ENCODE measurements at regions not wholly inside any gene's neighbourhood (a gene's known extent, or its start where the extent isn't known, plus 50 kb on each side); places are given as distances from the start of the nearest gene placed in this dataset.

DNA sequence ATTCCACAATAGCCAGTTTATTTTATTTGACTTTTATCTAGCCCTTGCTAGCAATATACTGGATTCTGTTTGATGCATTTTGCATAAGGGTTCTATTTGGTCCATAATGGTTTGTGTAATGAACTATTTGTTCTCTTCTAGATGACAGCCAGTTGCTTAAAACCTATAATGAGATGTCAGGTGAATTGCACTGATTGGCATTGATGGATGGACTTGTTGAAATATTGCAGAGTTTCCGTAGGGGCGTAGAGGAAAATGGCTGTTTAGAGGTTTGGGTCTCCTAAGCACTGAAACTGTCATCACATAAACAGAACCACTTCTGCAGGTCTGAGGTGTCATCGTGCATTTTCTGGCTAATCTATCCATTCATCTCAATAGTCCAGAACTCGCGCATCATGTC lies 124.9 kb upstream of the HDAC9 start:
- no peak for DNase-seq (ENCODE audit: low read depth)
- TF ChIP-seq, protein P1, sequence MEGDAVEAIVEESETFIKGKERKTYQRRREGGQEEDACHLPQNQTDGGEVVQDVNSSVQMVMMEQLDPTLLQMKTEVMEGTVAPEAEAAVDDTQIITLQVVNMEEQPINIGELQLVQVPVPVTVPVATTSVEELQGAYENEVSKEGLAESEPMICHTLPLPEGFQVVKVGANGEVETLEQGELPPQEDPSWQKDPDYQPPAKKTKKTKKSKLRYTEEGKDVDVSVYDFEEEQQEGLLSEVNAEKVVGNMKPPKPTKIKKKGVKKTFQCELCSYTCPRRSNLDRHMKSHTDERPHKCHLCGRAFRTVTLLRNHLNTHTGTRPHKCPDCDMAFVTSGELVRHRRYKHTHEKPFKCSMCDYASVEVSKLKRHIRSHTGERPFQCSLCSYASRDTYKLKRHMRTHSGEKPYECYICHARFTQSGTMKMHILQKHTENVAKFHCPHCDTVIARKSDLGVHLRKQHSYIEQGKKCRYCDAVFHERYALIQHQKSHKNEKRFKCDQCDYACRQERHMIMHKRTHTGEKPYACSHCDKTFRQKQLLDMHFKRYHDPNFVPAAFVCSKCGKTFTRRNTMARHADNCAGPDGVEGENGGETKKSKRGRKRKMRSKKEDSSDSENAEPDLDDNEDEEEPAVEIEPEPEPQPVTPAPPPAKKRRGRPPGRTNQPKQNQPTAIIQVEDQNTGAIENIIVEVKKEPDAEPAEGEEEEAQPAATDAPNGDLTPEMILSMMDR (conservative IDR thresholded peaks at IDR 0.05; ENCODE audit: low read depth, low read length), result no peak
- H3K4me3 ChIP-seq (ENCODE audit: low read depth, low read length), result no peak overlapping the region

DNA sequence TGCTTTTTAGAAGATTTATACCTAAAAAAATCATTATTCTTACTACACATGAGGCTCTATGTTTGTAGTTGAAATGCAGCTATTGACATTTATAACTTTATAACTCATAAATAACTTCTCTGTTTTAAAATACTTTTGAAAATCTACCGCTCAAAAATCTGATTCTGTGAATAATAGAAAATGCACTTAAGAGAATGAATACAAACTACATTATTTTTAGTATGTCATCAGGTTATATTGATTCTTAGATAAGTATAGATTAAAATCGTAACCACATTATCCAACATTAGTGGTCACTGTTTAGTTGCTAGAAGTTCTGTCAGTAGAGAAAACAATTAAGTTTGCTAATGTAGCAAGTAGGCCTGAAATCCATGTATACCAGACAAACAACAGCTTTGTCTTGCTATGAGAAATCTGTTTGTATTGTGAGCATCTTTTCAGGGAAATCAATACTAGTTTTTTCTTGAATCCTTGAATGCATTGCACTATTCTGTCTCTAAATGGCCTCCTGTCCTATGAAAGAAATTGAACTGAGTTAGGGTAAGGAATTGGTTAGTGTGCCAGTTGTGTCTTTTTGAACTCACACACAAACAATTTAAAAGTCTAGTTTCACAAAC lies 116.5 kb upstream of the HDAC9 start:
- no peak overlapping the region for H3K4me3 ChIP-seq (ENCODE audit: low read depth, low read length)
- TF ChIP-seq, protein P1 (conservative IDR thresholded peaks at IDR 0.05; ENCODE audit: low read depth, low read length), result no peak
- no peak for DNase-seq (ENCODE audit: low read depth)

DNA sequence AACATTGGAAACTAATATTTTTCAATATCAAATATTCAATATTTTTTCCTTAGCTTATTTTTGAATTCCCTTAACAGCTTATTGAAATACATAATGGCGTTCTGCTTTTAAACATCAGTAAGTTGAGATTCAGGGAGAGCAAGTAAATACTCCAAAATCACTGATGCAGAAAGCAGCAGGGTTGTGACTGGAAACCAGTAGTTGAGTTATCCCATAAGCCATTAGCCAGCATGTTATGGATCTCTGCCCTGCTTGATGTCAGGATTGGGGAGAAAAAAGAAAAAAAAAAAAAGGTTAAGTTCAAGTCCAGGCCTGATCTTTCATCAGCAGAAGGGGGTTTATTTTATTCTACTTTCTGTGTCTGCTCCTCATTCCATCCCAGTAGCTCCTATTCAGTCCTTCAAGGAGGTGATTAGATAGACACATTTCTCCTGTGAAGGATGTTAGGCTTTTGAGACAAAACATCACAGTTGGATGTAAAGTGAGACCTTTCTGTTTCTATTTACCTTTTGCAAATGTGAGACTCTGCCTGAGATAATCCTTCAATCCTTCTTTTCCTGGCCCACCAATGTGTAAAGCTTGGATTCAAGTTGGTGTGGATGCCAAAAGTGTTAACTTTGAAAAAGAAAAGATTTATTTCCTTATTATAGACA lies 110.9 kb upstream of the HDAC9 start:
- TF ChIP-seq, protein P1 (conservative IDR thresholded peaks at IDR 0.05; ENCODE audit: low read depth, low read length), result no peak
- no peak for DNase-seq (ENCODE audit: low read depth)
- H3K4me3 ChIP-seq (ENCODE audit: low read depth, low read length), result no peak overlapping the region

DNA sequence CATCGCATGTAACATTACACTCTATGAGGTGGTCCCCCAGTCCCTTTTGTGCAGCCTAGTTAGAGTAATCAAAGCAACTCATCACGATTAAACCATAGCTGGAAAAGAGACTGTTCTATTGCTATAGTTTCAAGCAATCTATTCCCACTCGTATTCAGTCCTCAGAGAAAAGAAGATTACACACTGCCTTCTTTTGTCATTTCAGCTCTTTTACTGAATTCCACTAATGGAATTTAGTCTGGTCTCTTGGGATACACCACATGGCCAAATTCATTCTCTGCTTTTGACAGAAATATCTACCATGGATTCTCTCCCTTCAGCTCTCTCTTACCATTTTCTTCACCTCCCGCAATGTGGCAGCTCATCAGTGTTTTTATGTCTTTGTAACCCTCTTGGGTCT lies 108.9 kb upstream of the HDAC9 start:
- TF ChIP-seq, protein P1 (conservative IDR thresholded peaks at IDR 0.05; ENCODE audit: low read depth, low read length), result no peak
- no peak overlapping the region for H3K4me3 ChIP-seq (ENCODE audit: low read depth, low read length)
- no peak for DNase-seq (ENCODE audit: low read depth)

DNA sequence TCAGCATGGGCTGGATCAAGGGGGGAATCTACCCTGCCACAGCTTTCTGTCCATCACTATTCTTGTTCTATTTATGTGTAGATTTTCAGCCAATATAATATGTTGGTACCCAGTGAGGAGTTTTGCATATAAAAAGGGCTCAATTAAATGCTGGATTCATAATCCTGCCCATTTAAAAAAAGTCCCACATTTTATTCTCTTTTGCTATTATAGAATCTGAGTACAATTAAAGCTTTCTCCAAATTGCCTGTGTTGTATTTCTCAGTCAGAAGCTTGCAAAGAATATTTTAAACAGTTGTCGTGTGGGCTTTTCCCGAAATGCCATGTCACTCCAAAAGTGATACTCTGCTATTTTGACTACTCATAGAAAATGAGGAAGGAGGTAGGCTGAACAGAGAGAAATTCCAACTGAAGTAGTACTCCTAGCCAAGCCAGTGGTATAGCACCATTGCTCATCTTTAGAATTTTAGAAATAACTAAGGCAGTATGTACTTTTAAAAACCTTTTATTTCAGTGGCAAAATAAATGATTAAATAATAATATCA lies 108.3 kb upstream of the HDAC9 start:
- H3K4me3 ChIP-seq (ENCODE audit: low read depth, low read length), result no peak overlapping the region
- no peak for DNase-seq (ENCODE audit: low read depth)

DNA sequence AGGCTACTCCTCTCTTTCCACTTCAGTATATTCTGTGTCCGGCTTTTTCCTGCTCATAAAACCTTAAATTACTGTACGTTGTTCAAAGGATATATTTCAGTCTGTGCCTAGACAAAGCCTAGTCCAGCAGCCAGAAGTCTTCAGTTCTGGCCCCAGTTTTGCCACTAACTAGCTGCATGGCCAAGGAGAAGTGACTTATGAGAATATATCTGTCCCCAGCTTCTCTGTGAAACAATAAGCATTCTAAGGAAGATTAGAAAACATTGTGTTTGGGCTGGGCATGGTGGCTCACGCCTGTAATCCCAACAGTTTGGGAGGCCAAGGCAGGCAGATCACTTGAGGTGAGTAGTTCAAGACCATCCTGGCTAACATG lies 105.0 kb upstream of the HDAC9 start:
- DNase-seq (ENCODE audit: low read depth), result no peak
- H3K4me3 ChIP-seq (ENCODE audit: low read depth, low read length), result no peak overlapping the region
- TF ChIP-seq, protein P1 (conservative IDR thresholded peaks at IDR 0.05; ENCODE audit: low read depth, low read length), result no peak

More for the DNA sequence above, 108.3 kb upstream of the HDAC9 start:
- TF ChIP-seq, protein P1 (conservative IDR thresholded peaks at IDR 0.05; ENCODE audit: low read depth, low read length), result no peak
